Brain microvascular endothelial cell (primary cell): ENCODE measurements at regions not wholly inside any gene's neighbourhood (a gene's known extent, or its start where the extent isn't known, plus 50 kb on each side); places are given as distances from the start of the nearest gene placed in this dataset.

Source experiments
- DNase-seq: peaks from one replicate; pipeline ENCODE4 v3.0.0-alpha.2; 2020
- H3K27ac ChIP-seq: fragments of 250-450 bp; sonication (Bioruptor Pico); 2 replicates; pipeline ENCODE4 v1.5.1; 2020; ENCODE audit warnings: mild to moderate bottlenecking, moderate library complexity
- H3K27me3 ChIP-seq: fragments of 250-450 bp; sonication (Bioruptor Pico); replicated peaks from 2 replicates; pipeline ENCODE4 v1.5.1; 2020; ENCODE audit warnings: mild to moderate bottlenecking
- H3K36me3 ChIP-seq: fragments of 250-450 bp; sonication (Bioruptor Pico); replicated peaks from 2 replicates; pipeline ENCODE4 v1.5.1; 2020; ENCODE audit warnings: mild to moderate bottlenecking
- H3K4me3 ChIP-seq: 2 replicates; pipeline ENCODE4 v1.5.1; 2011; ENCODE audit warnings: low read depth, mild to moderate bottlenecking, control low read depth, low read length, moderate library complexity
- CTCF ChIP-seq: IDR thresholded peaks from 2 replicates; pipeline ENCODE4 v1.5.1; 2011; ENCODE audit warnings: low read depth, mild to moderate bottlenecking, moderate library complexity, low read length, control low read depth, inconsistent platforms; ENCODE audit errors: missing control alignments
- in situ Hi-C: cut with HindIII; loops from 2 replicates; pipeline ENCODE4 v1.10.0; 2017; ENCODE audit warnings: low sequenced_read_pairs, low pct_ligation_motif_present

GRCh38 chr18:14941792-14942191 is 193.8 kb downstream of the ANKRD30B start:
- Histone ChIP-seq H3K4me3 (no peak overlapping the region), H3K27ac (no peak overlapping the region), H3K36me3 (no peaks in the 10 kb centered on the region), H3K27me3 (no peaks in the 10 kb centered on the region)
- no peak for TF ChIP-seq CTCF
- no peak for DNase-seq
- in situ Hi-C loops: no loop called here

GRCh38 chr18:14942275-14942674 is 194.3 kb downstream of the ANKRD30B start:
- TF ChIP-seq CTCF: no peak
- no peaks in the 10 kb centered on the region for H3K36me3 ChIP-seq
- in situ Hi-C loops: no loop called here

GRCh38 chr18:14943486-14943885 is 195.5 kb downstream of the ANKRD30B start:
- no peak for DNase-seq
- H3K36me3 ChIP-seq: no peaks in the 10 kb centered on the region
- in situ Hi-C loops: no loop called here
- H3K4me3 ChIP-seq: no peak overlapping the region
- TF ChIP-seq CTCF: no peak
- no peak overlapping the region for H3K27ac ChIP-seq
- H3K27me3 ChIP-seq: no peaks in the 10 kb centered on the region

More at GRCh38 chr18:14942275-14942674, 194.3 kb downstream of the ANKRD30B start:
- Histone ChIP-seq H3K27ac (no peak overlapping the region), H3K27me3 (no peaks in the 10 kb centered on the region), H3K4me3 (no peak overlapping the region)
- no peak for DNase-seq

GRCh38 chr18:14943967-14944636 is 196.1 kb downstream of the ANKRD30B start:
- in situ Hi-C loops: no loop called here
- H3K36me3 ChIP-seq: no peaks in the 10 kb centered on the region
- no peak overlapping the region for H3K27ac ChIP-seq
- no peaks in the 10 kb centered on the region for H3K27me3 ChIP-seq
- DNase-seq: no peak
- no peak overlapping the region for H3K4me3 ChIP-seq
- no peak for TF ChIP-seq CTCF

- no peak for DNase-seq
- Histone ChIP-seq H3K4me3 (no peak overlapping the region), H3K27ac (no peak overlapping the region), H3K27me3 (no peaks in the 10 kb centered on the region), H3K36me3 (no peaks in the 10 kb centered on the region)
- no peak for TF ChIP-seq CTCF
- in situ Hi-C loops: no loop called here
These were observed 196.9 kb downstream of the ANKRD30B start for GRCh38 chr18:14944838-14945237.

GRCh38 chr18:14945286-14945685 is 197.3 kb downstream of the ANKRD30B start:
- no peak overlapping the region for H3K4me3 ChIP-seq
- no peaks in the 10 kb centered on the region for H3K36me3 ChIP-seq
- no peaks in the 10 kb centered on the region for H3K27me3 ChIP-seq
- in situ Hi-C loops: no loop called here
- no peak for DNase-seq
- H3K27ac ChIP-seq: no peak overlapping the region
- TF ChIP-seq CTCF: no peak
